Tibial nerve (tissue), 4 donors: ENCODE measurements at regions not wholly inside any gene's neighbourhood (a gene's known extent, or its start where the extent isn't known, plus 50 kb on each side); places are given as distances from the start of the nearest gene placed in this dataset.

Experiments
- DNase-seq, 2 donors: peaks; one replicate each; pipeline ENCODE4 v3.0.0-alpha.2; 2019; ENCODE audit warnings: low spot score in 2 of 2
- H3K27ac ChIP-seq, 4 donors: fragments of 200-600 bp; sonication (generic) in 3 of 4; one replicate each; pipeline ENCODE4 v1.5.1; 2017 to 2019; ENCODE audit warnings: mild to moderate bottlenecking in 1 of 4
- H3K27me3 ChIP-seq, 2 donors: fragments of 200-600 bp; sonication (generic) in 1 of 2; one replicate each; pipeline versions ENCODE4 v1.5.1 to v1.6.0; 2017 to 2019
- H3K36me3 ChIP-seq, 3 donors: fragments of 200-600 bp; sonication (generic); one replicate each; pipeline ENCODE4 v1.5.1; 2018 to 2019
- H3K4me1 ChIP-seq, 4 donors: fragments of 200-600 bp; sonication (generic) in 3 of 4; one replicate each; pipeline ENCODE4 v1.5.1; 2017 to 2019
- H3K4me3 ChIP-seq, 4 donors: fragments of 200-600 bp; sonication (generic) in 3 of 4; one replicate each; pipeline ENCODE4 v1.5.1; 2017 to 2019; ENCODE audit warnings: mild to moderate bottlenecking in 1 of 4, moderate library complexity in 1 of 4
- H3K9me3 ChIP-seq, 4 donors: fragments of 200-600 bp; sonication (generic) in 3 of 4; one replicate each; pipeline ENCODE4 v1.5.1; 2017 to 2019
- CTCF ChIP-seq, 5 experiments: fragments of 200-600 bp in 3 of 5; fragments of 450-650 bp in 2 of 5; sonication (generic) in 3 of 5; IDR thresholded peaks; one replicate each; pipeline ENCODE4 v1.5.1; 2016 to 2019; ENCODE audit warnings: antibody characterized with exemption in 5 of 5, mild to moderate bottlenecking in 3 of 5, moderate library complexity in 2 of 5
- EP300 ChIP-seq, 2 donors: sonication (generic); formaldehyde crosslinking; IDR thresholded peaks; one replicate each; pipeline ENCODE4 v1.6.1; 2017; ENCODE audit warnings: antibody characterized with exemption in 2 of 2, mild to moderate bottlenecking in 1 of 2
- POLR2A ChIP-seq, 2 donors: fragments of 450-650 bp; IDR thresholded peaks; one replicate each; pipeline ENCODE4 v1.6.1; 2017; ENCODE audit warnings: antibody characterized with exemption in 2 of 2, mild to moderate bottlenecking in 2 of 2, moderate library complexity in 2 of 2
- WGBS, 2 donors: methylation state at CpG; one replicate each; pipeline ENCODE4 v1.1.5; 2018; 5-methylcytosine and 5-hydroxymethylcytosine counted together

DNA sequence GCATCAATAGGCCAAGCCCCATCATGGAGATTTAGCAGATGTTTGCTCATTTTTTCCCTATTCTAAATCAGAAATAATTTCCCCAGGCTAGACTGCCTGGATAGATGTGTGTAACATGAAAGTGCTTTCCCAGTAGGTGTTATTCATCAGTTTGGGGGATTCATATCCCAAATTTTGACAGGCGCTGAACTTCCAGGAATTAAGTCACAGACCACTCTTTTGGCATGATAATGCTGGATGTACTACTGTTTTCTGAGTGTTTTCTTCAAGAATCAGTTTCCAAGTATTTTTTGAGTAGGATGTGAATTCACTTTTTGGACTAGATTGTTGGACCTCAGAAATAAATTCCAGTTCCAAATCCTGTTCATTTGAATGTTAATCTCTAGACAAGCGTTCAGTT is 637.4 kb downstream of the REEP3 start:
- WGBS, 2 donors: 86 to 87% methylated on average over 2 of the region's 2 CpGs
- TF ChIP-seq CTCF (IDR thresholded peaks at IDR 0.05) (no peak), POLR2A (IDR thresholded peaks at IDR 0.05) (no peak), EP300 (IDR thresholded peaks at IDR 0.05) (no peak)
- no peak overlapping the region for H3K27ac ChIP-seq
- no peak overlapping the region for H3K4me3 ChIP-seq
- H3K36me3 ChIP-seq: no peaks in the 10 kb centered on the region
- no peaks in the 10 kb centered on the region for H3K9me3 ChIP-seq
- no peak for DNase-seq
- H3K27me3 ChIP-seq: no peaks in the 10 kb centered on the region
- H3K4me1 ChIP-seq: no peaks in the 10 kb centered on the region

- TF ChIP-seq POLR2A (IDR thresholded peaks at IDR 0.05) (no peak), EP300 (IDR thresholded peaks at IDR 0.05) (no peak), CTCF (IDR thresholded peaks at IDR 0.05) (no peak)
- H3K36me3 ChIP-seq: no peaks in the 10 kb centered on the region
- H3K4me3 ChIP-seq: no peak overlapping the region
- no peak for DNase-seq
- WGBS, 2 donors: 73 to 86% methylated on average over 2 of the region's 2 CpGs
- H3K27me3 ChIP-seq: no peaks in the 10 kb centered on the region
- no peaks in the 10 kb centered on the region for H3K4me1 ChIP-seq
- no peak overlapping the region for H3K27ac ChIP-seq
- H3K9me3 ChIP-seq: no peaks in the 10 kb centered on the region
Measured at GRCh38 chr10:64159910-64160872, 639.0 kb downstream of the REEP3 start.

DNA sequence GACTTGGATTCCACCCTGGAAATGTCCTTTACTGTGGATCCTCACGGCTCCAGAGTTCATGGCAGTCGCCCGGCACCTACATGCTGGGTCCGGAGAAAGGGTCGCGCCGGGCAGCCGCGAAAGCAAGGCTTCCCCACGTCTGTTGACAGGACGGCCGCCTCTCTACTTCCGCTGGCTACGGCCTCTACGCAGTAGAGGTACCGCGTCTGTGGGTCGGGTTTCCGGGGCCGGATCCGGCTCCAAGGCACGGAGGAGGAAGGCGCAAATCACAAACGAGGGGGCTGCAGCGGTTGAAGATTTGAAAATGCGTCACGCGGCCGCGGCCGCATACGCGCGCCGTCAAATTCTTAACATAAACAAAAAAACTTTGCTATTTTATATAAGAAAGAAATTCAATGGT is 649.6 kb downstream of the REEP3 start:
- H3K4me1 ChIP-seq: no peaks in the 10 kb centered on the region
- no peak for TF ChIP-seq EP300 (IDR thresholded peaks at IDR 0.05)
- TF ChIP-seq POLR2A (IDR thresholded peaks at IDR 0.05): no peak
- TF ChIP-seq CTCF (IDR thresholded peaks at IDR 0.05): no peak
- H3K36me3 ChIP-seq: no peaks in the 10 kb centered on the region
- no peak overlapping the region for H3K4me3 ChIP-seq
- no peak for DNase-seq
- H3K27ac ChIP-seq: no peak overlapping the region
- WGBS, 2 donors: 95 to 96% methylated on average over 35 of the region's 35 CpGs
- H3K9me3 ChIP-seq: peaks cover 0 to 5% (median 0%) of the 10 kb centered on the region in 4 donors
- H3K27me3 ChIP-seq: no peaks in the 10 kb centered on the region

- no peaks in the 10 kb centered on the region for H3K4me1 ChIP-seq
- TF ChIP-seq EP300 (IDR thresholded peaks at IDR 0.05) (no peak), POLR2A (IDR thresholded peaks at IDR 0.05) (no peak), CTCF (IDR thresholded peaks at IDR 0.05) (no peak)
- no peaks in the 10 kb centered on the region for H3K36me3 ChIP-seq
- DNase-seq: no peak
- no peak overlapping the region for H3K27ac ChIP-seq
- no peak overlapping the region for H3K4me3 ChIP-seq
- H3K9me3 ChIP-seq: no peaks in the 10 kb centered on the region
- no peaks in the 10 kb centered on the region for H3K27me3 ChIP-seq
Measured at GRCh38 chr10:64173826-64174225, 652.6 kb downstream of the REEP3 start.

GRCh38 chr10:64174666-64175255 is 653.6 kb downstream of the REEP3 start:
- 49 to 53% methylated on average over 9 of the region's 9 CpGs for WGBS, 2 donors
- Histone ChIP-seq H3K27me3 (no peaks in the 10 kb centered on the region), H3K27ac (no peak overlapping the region), H3K4me1 (no peaks in the 10 kb centered on the region), H3K36me3 (no peaks in the 10 kb centered on the region), H3K4me3 (no peak overlapping the region), H3K9me3 (no peaks in the 10 kb centered on the region)
- no peak for DNase-seq
- TF ChIP-seq EP300 (IDR thresholded peaks at IDR 0.05): no peak
- no peak for TF ChIP-seq POLR2A (IDR thresholded peaks at IDR 0.05)
- TF ChIP-seq CTCF (IDR thresholded peaks at IDR 0.05): no peak
